Endothelial cell of umbilical vein (primary cell): ENCODE measurements at regions not wholly inside any gene's neighbourhood (a gene's known extent, or its start where the extent isn't known, plus 50 kb on each side); places are given as distances from the start of the nearest gene placed in this dataset.

Experiments
- BruUV-seq: library from RNA; stranded (reverse); fragments of 400-500 nt; replicated peaks from 2 replicates; lab custom pipeline; 2021; lab: Mats Ljungman, UMichigan
- CTCF ChIA-PET: fragments of 300-600, 350-600 bp; sonication (Branson Sonifier 250); formaldehyde crosslinking; loops from one replicate; lab custom pipeline; 2021; ENCODE audit warnings: antibody characterized with exemption, inconsistent platforms; lab: Charles Lee
- POLR2A ChIA-PET: fragments of 300-600, 350-600 bp; sonication (Branson Sonifier 250); formaldehyde crosslinking; loops from one replicate; lab custom pipeline; 2021; ENCODE audit warnings: antibody characterized with exemption, inconsistent platforms; lab: Charles Lee
- DNase-seq: peaks from one replicate; pipeline ENCODE4 v3.0.0-alpha.2; 2011; ENCODE audit warnings: low read depth, low spot score
- FAIRE-seq: peaks from 2 replicates; lab custom pipeline; 2011; peaks lifted over from hg19 to GRCh38; lab: Jason Lieb, UNC
- H2AFZ ChIP-seq: 2 replicates; pipeline ENCODE4 v1.6.0; 2012; ENCODE audit warnings: low read depth, low read length, control low read depth, inconsistent platforms
- H3K27ac ChIP-seq: 2 replicates; pipeline ENCODE4 v1.5.1; 2011; ENCODE audit warnings: low read depth, mild to moderate bottlenecking, control low read depth, low read length, moderate library complexity; ENCODE audit not compliant: insufficient read depth
- H3K27me3 ChIP-seq, 2 experiments: 2 replicates each; pipeline versions ENCODE4 v1.6.0 to v1.6.1; 2011; ENCODE audit warnings: low read length in 2 of 2, mixed read lengths in 1 of 2; ENCODE audit not compliant: control insufficient read depth in 2 of 2, insufficient read depth in 2 of 2
- H3K36me3 ChIP-seq, 2 experiments: 2 replicates in 1 of 2; 3 replicates in 1 of 2; pipeline ENCODE4 v1.5.1; 2011; ENCODE audit warnings: low read length in 2 of 2, mild to moderate bottlenecking in 1 of 2, moderate library complexity in 1 of 2; ENCODE audit not compliant: control insufficient read depth in 2 of 2, insufficient read depth in 2 of 2; ENCODE audit errors: extremely low read depth in 1 of 2
- H3K4me1 ChIP-seq: 3 replicates; pipeline ENCODE4 v1.5.1; 2011; ENCODE audit warnings: mild to moderate bottlenecking, low read length; ENCODE audit not compliant: control insufficient read depth, insufficient read depth; ENCODE audit errors: extremely low read depth
- H3K4me2 ChIP-seq: 2 replicates; pipeline ENCODE4 v1.6.1; 2011; ENCODE audit warnings: low read length, control low read depth, mixed read lengths; ENCODE audit not compliant: insufficient read depth
- H3K4me3 ChIP-seq, 3 experiments: fragments of 200-600 bp in 1 of 3; sonication (generic), shearing (Covaris generic) in 1 of 3; replicated peaks in 1 of 3; 2 replicates each; pipeline ENCODE4 v1.5.1; 2011 to 2016; ENCODE audit warnings: control low read depth in 3 of 3, low read length in 3 of 3, mild to moderate bottlenecking in 2 of 3, inconsistent platforms in 1 of 3, low read depth in 1 of 3, moderate library complexity in 1 of 3; ENCODE audit not compliant: insufficient read depth in 1 of 3
- H3K79me2 ChIP-seq: 2 replicates; pipeline ENCODE4 v1.6.0; 2012; ENCODE audit warnings: low read length, inconsistent platforms; ENCODE audit not compliant: control insufficient read depth, insufficient read depth
- H3K9ac ChIP-seq: replicated peaks from 2 replicates; pipeline ENCODE3; 2011; ENCODE audit warnings: low read length, control low read depth; ENCODE audit not compliant: insufficient read depth; ENCODE audit errors: extremely low read depth
- H3K9me1 ChIP-seq: replicated peaks from 3 replicates; pipeline ENCODE4 v1.6.0; 2011; ENCODE audit warnings: mild to moderate bottlenecking, low read length; ENCODE audit not compliant: control insufficient read depth, insufficient read depth; ENCODE audit errors: extremely low read depth
- H3K9me3 ChIP-seq: replicated peaks from 2 replicates; pipeline ENCODE4 v1.5.1; 2012; ENCODE audit warnings: low read length, inconsistent platforms; ENCODE audit not compliant: control insufficient read depth, insufficient read depth
- H4K20me1 ChIP-seq: replicated peaks from 2 replicates; pipeline ENCODE3; 2011; ENCODE audit warnings: mild to moderate bottlenecking, low read length; ENCODE audit not compliant: control insufficient read depth, insufficient read depth; ENCODE audit errors: extremely low read depth
- EZH2 ChIP-seq: IDR thresholded peaks from 2 replicates; pipeline ENCODE4 v1.6.1; 2012; ENCODE audit warnings: borderline replicate concordance, low read depth, mild to moderate bottlenecking, moderate library complexity, low read length, inconsistent platforms; ENCODE audit not compliant: severe bottlenecking
- GATA2 ChIP-seq: IDR thresholded peaks from 2 replicates; pipeline ENCODE4 v1.7.0; 2011; ENCODE audit warnings: low read depth, mild to moderate bottlenecking, moderate library complexity, mixed read lengths, low read length; ENCODE audit not compliant: insufficient read length, insufficient read depth
- JUN ChIP-seq: IDR thresholded peaks from 2 replicates; pipeline ENCODE4 v1.6.1; 2011; ENCODE audit warnings: borderline replicate concordance, low read depth; ENCODE audit not compliant: insufficient read length, insufficient read depth
- MYC ChIP-seq: IDR thresholded peaks from one replicate; pipeline ENCODE4 v1.6.1; 2011; ENCODE audit warnings: mild to moderate bottlenecking, low read depth, low read length
- POLR2A ChIP-seq: IDR thresholded peaks from 2 replicates; pipeline ENCODE4 v1.6.1; 2012; ENCODE audit warnings: low read depth, mild to moderate bottlenecking, control low read depth, low read length
- POLR2AphosphoS5 ChIP-seq: IDR thresholded peaks from 2 replicates; pipeline ENCODE4 v1.6.1; 2012; ENCODE audit warnings: low read depth, mild to moderate bottlenecking, control low read depth, low read length, moderate library complexity; ENCODE audit not compliant: insufficient read depth
- dilution Hi-C: fragments of 300-500 bp; cut with MboI; formaldehyde crosslinking; loops from one replicate; pipeline ENCODE4 v1.15.0; 2019; ENCODE audit warnings: low sequenced_read_pairs; ENCODE audit not compliant: extremely low pct_ligation_motif_present
- intact Hi-C: fragments of 100-400 bp; cut with micrococcal nuclease; formaldehyde crosslinking; loops from one replicate; pipeline ENCODE4 v1.10.0; 2022
- TF ChIP-seq, protein P1 (sequence below), 2 donors: IDR thresholded peaks; 1 replicate in 1 of 2; 2 replicates in 1 of 2; pipeline ENCODE4 v1.5.1; 2011; ENCODE audit warnings: low read length in 2 of 2, mild to moderate bottlenecking in 2 of 2, moderate library complexity in 2 of 2, control low read depth in 1 of 2, inconsistent platforms in 1 of 2, low read depth in 1 of 2; ENCODE audit not compliant: insufficient read depth in 1 of 2; ENCODE audit errors: extremely low read depth in 1 of 2
- TF ChIP-seq, protein P2 (sequence below): IDR thresholded peaks from 2 replicates; pipeline ENCODE4 v1.6.1; 2011; ENCODE audit not compliant: insufficient read depth, insufficient read length

DNA sequence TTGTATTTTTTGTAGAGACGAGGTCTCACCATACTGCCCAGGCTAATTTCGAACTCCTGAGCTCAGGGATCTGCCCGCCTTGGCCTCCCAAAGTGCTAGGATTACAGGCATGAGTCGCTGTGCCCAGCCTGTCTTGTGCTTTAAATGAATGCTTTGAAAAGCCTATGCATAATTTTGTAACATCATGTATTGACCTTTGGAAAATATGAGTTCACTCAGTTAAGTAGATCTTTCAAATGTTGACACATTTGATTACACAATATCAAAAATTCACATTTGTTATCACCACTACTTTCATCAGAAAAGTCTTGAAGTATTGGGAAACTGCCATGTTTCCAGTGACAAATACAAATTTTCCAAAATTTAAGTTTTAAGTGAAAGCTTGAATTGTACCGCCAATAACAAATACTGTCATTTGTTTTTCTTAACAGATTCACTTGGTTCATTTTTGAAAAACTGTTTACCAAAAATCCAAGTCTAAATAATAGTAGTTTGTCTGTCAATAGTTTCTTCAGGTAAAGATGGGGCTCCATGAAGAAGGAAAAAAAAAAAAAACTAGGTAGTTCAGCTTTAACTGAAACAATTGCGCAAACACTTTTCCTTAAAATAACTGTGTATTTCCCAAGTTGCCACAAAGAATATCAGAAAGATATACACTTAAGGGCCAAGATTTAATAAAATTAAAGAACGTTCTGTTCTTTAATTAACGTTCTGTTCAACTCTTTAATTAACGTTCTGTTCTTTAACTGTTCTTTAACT is 233.2 kb upstream of the NR5A2 start:
- ChIA-PET CTCF (interaction anchor here (0.7 to 0.9 kb wide), 2 partner anchors 10 to 109 kb away, joined by 3 read pairs; no protein-coding TSS in a partner anchor), POLR2A (no interaction called here)
- FAIRE-seq (no peak), DNase-seq (no peak)
- no peak for TF ChIP-seq MYC
- TF ChIP-seq JUN, result no peak
- no peak for TF ChIP-seq EZH2
- no peak for TF ChIP-seq POLR2A
- TF ChIP-seq GATA2, result no peak
- TF ChIP-seq, protein P1, sequence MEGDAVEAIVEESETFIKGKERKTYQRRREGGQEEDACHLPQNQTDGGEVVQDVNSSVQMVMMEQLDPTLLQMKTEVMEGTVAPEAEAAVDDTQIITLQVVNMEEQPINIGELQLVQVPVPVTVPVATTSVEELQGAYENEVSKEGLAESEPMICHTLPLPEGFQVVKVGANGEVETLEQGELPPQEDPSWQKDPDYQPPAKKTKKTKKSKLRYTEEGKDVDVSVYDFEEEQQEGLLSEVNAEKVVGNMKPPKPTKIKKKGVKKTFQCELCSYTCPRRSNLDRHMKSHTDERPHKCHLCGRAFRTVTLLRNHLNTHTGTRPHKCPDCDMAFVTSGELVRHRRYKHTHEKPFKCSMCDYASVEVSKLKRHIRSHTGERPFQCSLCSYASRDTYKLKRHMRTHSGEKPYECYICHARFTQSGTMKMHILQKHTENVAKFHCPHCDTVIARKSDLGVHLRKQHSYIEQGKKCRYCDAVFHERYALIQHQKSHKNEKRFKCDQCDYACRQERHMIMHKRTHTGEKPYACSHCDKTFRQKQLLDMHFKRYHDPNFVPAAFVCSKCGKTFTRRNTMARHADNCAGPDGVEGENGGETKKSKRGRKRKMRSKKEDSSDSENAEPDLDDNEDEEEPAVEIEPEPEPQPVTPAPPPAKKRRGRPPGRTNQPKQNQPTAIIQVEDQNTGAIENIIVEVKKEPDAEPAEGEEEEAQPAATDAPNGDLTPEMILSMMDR (IDR thresholded peaks at IDR 0.05; ENCODE audit: extremely low read depth in 1 of 2, insufficient read depth in 1 of 2, low read depth in 1 of 2, low read length in 2 of 2), result no peak
- no peak for TF ChIP-seq POLR2AphosphoS5
- TF ChIP-seq, protein P2, sequence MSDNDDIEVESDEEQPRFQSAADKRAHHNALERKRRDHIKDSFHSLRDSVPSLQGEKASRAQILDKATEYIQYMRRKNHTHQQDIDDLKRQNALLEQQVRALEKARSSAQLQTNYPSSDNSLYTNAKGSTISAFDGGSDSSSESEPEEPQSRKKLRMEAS, result no peak
- H3K36me3 ChIP-seq, result no peaks in the 10 kb centered on the region
- no peaks in the 10 kb centered on the region for H3K9me1 ChIP-seq
- no peaks in the 10 kb centered on the region for H4K20me1 ChIP-seq
- dilution Hi-C loops, result no loop called here
- H3K9me3 ChIP-seq, result no peaks in the 10 kb centered on the region
- H3K27ac ChIP-seq, result no peak overlapping the region
- no peaks in the 10 kb centered on the region for H3K4me1 ChIP-seq
- intact Hi-C loops, result no loop called here
- H3K79me2 ChIP-seq, result no peaks in the 10 kb centered on the region
- no TSS peak for BruUV-seq
- no peak overlapping the region for H3K4me3 ChIP-seq
- no peak overlapping the region for H2AFZ ChIP-seq
- no peak overlapping the region for H3K4me2 ChIP-seq
- H3K27me3 ChIP-seq, result no peaks in the 10 kb centered on the region
- no peak overlapping the region for H3K9ac ChIP-seq
